ENCODE measurements at regions not wholly inside any gene's neighbourhood (a gene's known extent, or its start where the extent isn't known, plus 50 kb on each side); places are given as distances from the start of the nearest gene placed in this dataset.

- Histone ChIP-seq H3K4me3 (ENCODE audit: low read length in 2 of 2) (no peak overlapping the region), H3K27ac (ENCODE audit: low read depth in 2 of 2, low read length in 2 of 2) (no peak overlapping the region), H3K9me3 (ENCODE audit: control insufficient read depth in 2 of 2, low read length in 2 of 2) (no peaks in the 10 kb centered on the region), H3K27me3 (ENCODE audit: control insufficient read depth in 2 of 2, insufficient read depth in 2 of 2, low read length in 2 of 2) (no peaks in the 10 kb centered on the region), H3K4me1 (ENCODE audit: control insufficient read depth in 2 of 2, insufficient read depth in 2 of 2, low read length in 2 of 2) (no peaks in the 10 kb centered on the region), H3K36me3 (ENCODE audit: control insufficient read depth in 2 of 2, insufficient read depth in 2 of 2, low read length in 2 of 2) (no peaks in the 10 kb centered on the region), H3K9ac (ENCODE audit: low read depth in 1 of 2, low read length in 2 of 2) (no peak overlapping the region)
Measured at GRCh38 chr14:55764784-55765183, 184.8 kb downstream of the KTN1 start.

- no peak overlapping the region for H3K27ac ChIP-seq (ENCODE audit: low read depth in 2 of 2, low read length in 2 of 2)
- no peaks in the 10 kb centered on the region for H3K4me1 ChIP-seq (ENCODE audit: control insufficient read depth in 2 of 2, insufficient read depth in 2 of 2, low read length in 2 of 2)
- H3K9me3 ChIP-seq (ENCODE audit: control insufficient read depth in 2 of 2, low read length in 2 of 2), result no peaks in the 10 kb centered on the region
- H3K27me3 ChIP-seq (ENCODE audit: control insufficient read depth in 2 of 2, insufficient read depth in 2 of 2, low read length in 2 of 2), result no peaks in the 10 kb centered on the region
- H3K36me3 ChIP-seq (ENCODE audit: control insufficient read depth in 2 of 2, insufficient read depth in 2 of 2, low read length in 2 of 2), result no peaks in the 10 kb centered on the region
- H3K9ac ChIP-seq (ENCODE audit: low read depth in 1 of 2, low read length in 2 of 2), result no peak overlapping the region
- no peak overlapping the region for H3K4me3 ChIP-seq (ENCODE audit: low read length in 2 of 2)
Measured at GRCh38 chr14:55766071-55766470, 186.1 kb downstream of the KTN1 start.

GRCh38 chr14:55767286-55767685 lies 187.3 kb downstream of the KTN1 start:
- no peaks in the 10 kb centered on the region for H3K27me3 ChIP-seq (ENCODE audit: control insufficient read depth in 2 of 2, insufficient read depth in 2 of 2, low read length in 2 of 2)
- no peak overlapping the region for H3K27ac ChIP-seq (ENCODE audit: low read depth in 2 of 2, low read length in 2 of 2)
- H3K36me3 ChIP-seq (ENCODE audit: control insufficient read depth in 2 of 2, insufficient read depth in 2 of 2, low read length in 2 of 2), result no peaks in the 10 kb centered on the region
- H3K9ac ChIP-seq (ENCODE audit: low read depth in 1 of 2, low read length in 2 of 2), result no peak overlapping the region
- H3K4me3 ChIP-seq (ENCODE audit: low read length in 2 of 2), result no peak overlapping the region
- no peaks in the 10 kb centered on the region for H3K4me1 ChIP-seq (ENCODE audit: control insufficient read depth in 2 of 2, insufficient read depth in 2 of 2, low read length in 2 of 2)
- H3K9me3 ChIP-seq (ENCODE audit: control insufficient read depth in 2 of 2, low read length in 2 of 2), result no peaks in the 10 kb centered on the region

- Histone ChIP-seq H3K9me3 (ENCODE audit: control insufficient read depth in 2 of 2, low read length in 2 of 2) (no peaks in the 10 kb centered on the region), H3K27me3 (ENCODE audit: control insufficient read depth in 2 of 2, insufficient read depth in 2 of 2, low read length in 2 of 2) (no peaks in the 10 kb centered on the region), H3K4me1 (ENCODE audit: control insufficient read depth in 2 of 2, insufficient read depth in 2 of 2, low read length in 2 of 2) (no peaks in the 10 kb centered on the region), H3K36me3 (ENCODE audit: control insufficient read depth in 2 of 2, insufficient read depth in 2 of 2, low read length in 2 of 2) (no peaks in the 10 kb centered on the region), H3K9ac (ENCODE audit: low read depth in 1 of 2, low read length in 2 of 2) (no peak overlapping the region), H3K4me3 (ENCODE audit: low read length in 2 of 2) (no peak overlapping the region), H3K27ac (ENCODE audit: low read depth in 2 of 2, low read length in 2 of 2) (no peak overlapping the region)
Measured at GRCh38 chr14:55769877-55770276, 189.9 kb downstream of the KTN1 start.

GRCh38 chr14:55771242-55771981 lies 191.4 kb downstream of the KTN1 start:
- H3K9ac ChIP-seq (ENCODE audit: low read depth in 1 of 2, low read length in 2 of 2), result no peak overlapping the region
- no peaks in the 10 kb centered on the region for H3K36me3 ChIP-seq (ENCODE audit: control insufficient read depth in 2 of 2, insufficient read depth in 2 of 2, low read length in 2 of 2)
- no peaks in the 10 kb centered on the region for H3K27me3 ChIP-seq (ENCODE audit: control insufficient read depth in 2 of 2, insufficient read depth in 2 of 2, low read length in 2 of 2)
- H3K9me3 ChIP-seq (ENCODE audit: control insufficient read depth in 2 of 2, low read length in 2 of 2), result no peaks in the 10 kb centered on the region
- no peak overlapping the region for H3K4me3 ChIP-seq (ENCODE audit: low read length in 2 of 2)
- no peaks in the 10 kb centered on the region for H3K4me1 ChIP-seq (ENCODE audit: control insufficient read depth in 2 of 2, insufficient read depth in 2 of 2, low read length in 2 of 2)
- H3K27ac ChIP-seq (ENCODE audit: low read depth in 2 of 2, low read length in 2 of 2), result no peak overlapping the region

- H3K27ac ChIP-seq (ENCODE audit: low read depth in 2 of 2, low read length in 2 of 2), result no peak overlapping the region
- no peaks in the 10 kb centered on the region for H3K4me1 ChIP-seq (ENCODE audit: control insufficient read depth in 2 of 2, insufficient read depth in 2 of 2, low read length in 2 of 2)
- H3K9me3 ChIP-seq (ENCODE audit: control insufficient read depth in 2 of 2, low read length in 2 of 2), result no peaks in the 10 kb centered on the region
- no peaks in the 10 kb centered on the region for H3K36me3 ChIP-seq (ENCODE audit: control insufficient read depth in 2 of 2, insufficient read depth in 2 of 2, low read length in 2 of 2)
- no peak overlapping the region for H3K4me3 ChIP-seq (ENCODE audit: low read length in 2 of 2)
- no peak overlapping the region for H3K9ac ChIP-seq (ENCODE audit: low read depth in 1 of 2, low read length in 2 of 2)
- H3K27me3 ChIP-seq (ENCODE audit: control insufficient read depth in 2 of 2, insufficient read depth in 2 of 2, low read length in 2 of 2), result no peaks in the 10 kb centered on the region
Measured at GRCh38 chr14:55772486-55772885, 192.5 kb downstream of the KTN1 start.

GRCh38 chr14:55773312-55773711 lies 193.3 kb downstream of the KTN1 start:
- Histone ChIP-seq H3K9ac (ENCODE audit: low read depth in 1 of 2, low read length in 2 of 2) (no peak overlapping the region), H3K27ac (ENCODE audit: low read depth in 2 of 2, low read length in 2 of 2) (no peak overlapping the region), H3K4me1 (ENCODE audit: control insufficient read depth in 2 of 2, insufficient read depth in 2 of 2, low read length in 2 of 2) (no peaks in the 10 kb centered on the region), H3K36me3 (ENCODE audit: control insufficient read depth in 2 of 2, insufficient read depth in 2 of 2, low read length in 2 of 2) (no peaks in the 10 kb centered on the region), H3K27me3 (ENCODE audit: control insufficient read depth in 2 of 2, insufficient read depth in 2 of 2, low read length in 2 of 2) (no peaks in the 10 kb centered on the region), H3K9me3 (ENCODE audit: control insufficient read depth in 2 of 2, low read length in 2 of 2) (no peaks in the 10 kb centered on the region), H3K4me3 (ENCODE audit: low read length in 2 of 2) (no peak overlapping the region)

- H3K9me3 ChIP-seq (ENCODE audit: control insufficient read depth in 2 of 2, low read length in 2 of 2), result no peaks in the 10 kb centered on the region
- H3K27ac ChIP-seq (ENCODE audit: low read depth in 2 of 2, low read length in 2 of 2), result no peak overlapping the region
- H3K4me3 ChIP-seq (ENCODE audit: low read length in 2 of 2), result no peak overlapping the region
- H3K4me1 ChIP-seq (ENCODE audit: control insufficient read depth in 2 of 2, insufficient read depth in 2 of 2, low read length in 2 of 2), result no peaks in the 10 kb centered on the region
- H3K27me3 ChIP-seq (ENCODE audit: control insufficient read depth in 2 of 2, insufficient read depth in 2 of 2, low read length in 2 of 2), result no peaks in the 10 kb centered on the region
- no peak overlapping the region for H3K9ac ChIP-seq (ENCODE audit: low read depth in 1 of 2, low read length in 2 of 2)
- no peaks in the 10 kb centered on the region for H3K36me3 ChIP-seq (ENCODE audit: control insufficient read depth in 2 of 2, insufficient read depth in 2 of 2, low read length in 2 of 2)
Measured at GRCh38 chr14:55773984-55774545, 194.1 kb downstream of the KTN1 start.

- Histone ChIP-seq H3K27ac (ENCODE audit: low read depth in 2 of 2, low read length in 2 of 2) (no peak overlapping the region), H3K9me3 (ENCODE audit: control insufficient read depth in 2 of 2, low read length in 2 of 2) (no peaks in the 10 kb centered on the region), H3K36me3 (ENCODE audit: control insufficient read depth in 2 of 2, insufficient read depth in 2 of 2, low read length in 2 of 2) (no peaks in the 10 kb centered on the region), H3K27me3 (ENCODE audit: control insufficient read depth in 2 of 2, insufficient read depth in 2 of 2, low read length in 2 of 2) (no peaks in the 10 kb centered on the region), H3K4me3 (ENCODE audit: low read length in 2 of 2) (no peak overlapping the region), H3K9ac (ENCODE audit: low read depth in 1 of 2, low read length in 2 of 2) (no peak overlapping the region), H3K4me1 (ENCODE audit: control insufficient read depth in 2 of 2, insufficient read depth in 2 of 2, low read length in 2 of 2) (no peaks in the 10 kb centered on the region)
Measured at GRCh38 chr14:55777877-55778276, 197.9 kb downstream of the KTN1 start.

- H3K27ac ChIP-seq (ENCODE audit: low read depth in 2 of 2, low read length in 2 of 2), result no peak overlapping the region
- H3K36me3 ChIP-seq (ENCODE audit: control insufficient read depth in 2 of 2, insufficient read depth in 2 of 2, low read length in 2 of 2), result no peaks in the 10 kb centered on the region
- H3K9me3 ChIP-seq (ENCODE audit: control insufficient read depth in 2 of 2, low read length in 2 of 2), result no peaks in the 10 kb centered on the region
- no peaks in the 10 kb centered on the region for H3K4me1 ChIP-seq (ENCODE audit: control insufficient read depth in 2 of 2, insufficient read depth in 2 of 2, low read length in 2 of 2)
- H3K9ac ChIP-seq (ENCODE audit: low read depth in 1 of 2, low read length in 2 of 2), result no peak overlapping the region
- no peaks in the 10 kb centered on the region for H3K27me3 ChIP-seq (ENCODE audit: control insufficient read depth in 2 of 2, insufficient read depth in 2 of 2, low read length in 2 of 2)
- H3K4me3 ChIP-seq (ENCODE audit: low read length in 2 of 2), result no peak overlapping the region
Measured at GRCh38 chr14:55780156-55780946, 200.3 kb downstream of the KTN1 start.
